ENCODE measurements at regions not wholly inside any gene's neighbourhood (a gene's known extent, or its start where the extent isn't known, plus 50 kb on each side); places are given as distances from the start of the nearest gene placed in this dataset.

DNA sequence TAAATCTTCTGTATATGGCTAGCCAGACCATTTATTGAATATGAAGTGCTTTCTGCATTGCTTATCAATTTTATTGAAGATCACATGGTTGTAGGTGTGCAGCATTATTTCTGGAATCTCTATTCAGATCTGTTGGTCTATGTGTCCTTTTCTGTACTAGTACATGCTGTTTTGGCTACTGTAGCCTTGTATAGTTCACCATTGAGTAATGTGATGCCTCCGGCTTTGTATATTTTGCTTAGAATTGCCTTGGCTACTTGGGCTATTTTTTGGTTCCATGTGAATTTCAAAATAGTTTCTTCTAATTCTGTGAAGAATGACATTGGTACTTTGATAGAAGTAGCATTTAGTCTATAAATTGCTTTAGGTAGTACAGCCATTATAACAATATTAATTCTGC lies 1187.2 kb downstream of the XPNPEP1 start:
- H3K14ac ChIP-seq (ENCODE audit: insufficient read depth, low read length) = no peak overlapping the region
- H3K27ac ChIP-seq (ENCODE audit: insufficient read length, low read depth, low read length) = no peak overlapping the region
- peaks cover 0 to 12% (median 0%) of the 10 kb centered on the region in 3 experiments; a peak in 1 of 7 replicates for H3K36me3 Mint-ChIP-seq (ENCODE audit: insufficient read depth in 1 of 3, low read depth in 3 of 3)
- H3K4me2 ChIP-seq (ENCODE audit: insufficient read depth, insufficient read length, low read length) = no peak overlapping the region
- no peak overlapping the region for H4K5ac ChIP-seq (ENCODE audit: insufficient read length, low read depth, low read length)
- WGBS (ENCODE audit: extremely low coverage, insufficient read length, low lambda C conversion rate) = no CpG with 5 or more reads among the region's 1 CpG
- no peak overlapping the region for H4K91ac ChIP-seq (ENCODE audit: insufficient read length, low read depth, low read length)
- no peak overlapping the region for H2BK120ac ChIP-seq (ENCODE audit: low read depth, low read length, poor library complexity, severe bottlenecking)
- H4K20me1 ChIP-seq (ENCODE audit: control insufficient read depth, insufficient read depth, insufficient read length) = no peaks in the 10 kb centered on the region
- DNase-seq = no peak
- H3K79me2 ChIP-seq (ENCODE audit: insufficient read depth, low read length) = no peaks in the 10 kb centered on the region
- no peak overlapping the region for H3K9ac ChIP-seq (ENCODE audit: extremely low read depth, insufficient read length, low read length)
- no peak overlapping the region for H3K4ac ChIP-seq (ENCODE audit: low read depth, low read length)
- no peaks in the 10 kb centered on the region for H3K23me2 ChIP-seq (ENCODE audit: insufficient read length, low read depth, low read length, poor library complexity, severe bottlenecking)
- H4K8ac ChIP-seq (replicated peaks; ENCODE audit: insufficient read length, low read depth, low read length) = no peak overlapping the region
- no peak for TF ChIP-seq CTCF (conservative IDR thresholded peaks at IDR 0.05)
- no peak overlapping the region for H2AK5ac ChIP-seq (ENCODE audit: insufficient read length, low read length)
- no peaks in the 10 kb centered on the region for H3K4me1 ChIP-seq (ENCODE audit: insufficient read depth, low read length)
- no peaks in the 10 kb centered on the region for H3K9me3 ChIP-seq (ENCODE audit: control insufficient read depth, low read depth, low read length)
- H3K18ac ChIP-seq (ENCODE audit: insufficient read length, low read depth, low read length) = no peak overlapping the region
- no peaks in the 10 kb centered on the region for H3K27me3 ChIP-seq (ENCODE audit: insufficient read depth, low read length)
- H2AFZ ChIP-seq (ENCODE audit: low read length) = no peak overlapping the region
- H3K27me3 Mint-ChIP-seq (ENCODE audit: low read depth) = no peaks in the 10 kb centered on the region
- no peak overlapping the region for H2BK15ac ChIP-seq (ENCODE audit: low read depth, low read length)
- no peaks in the 10 kb centered on the region for H3K4me1 Mint-ChIP-seq
- H3K23ac ChIP-seq (ENCODE audit: insufficient read length, low read depth, low read length) = no peak overlapping the region
- H3K4me3 Mint-ChIP-seq = no peak overlapping the region
- no peak overlapping the region for H2BK5ac ChIP-seq (ENCODE audit: insufficient read length, low read length)
- no peak overlapping the region for H3K27ac Mint-ChIP-seq
- H2BK20ac ChIP-seq (ENCODE audit: low read depth, low read length, poor library complexity, severe bottlenecking) = no peak overlapping the region
- H3T11ph ChIP-seq (ENCODE audit: low read length) = no peak overlapping the region
- H3K79me1 ChIP-seq (ENCODE audit: insufficient read depth, low read depth, low read length, poor library complexity, severe bottlenecking) = no peaks in the 10 kb centered on the region
- no peak overlapping the region for H3K56ac ChIP-seq (ENCODE audit: insufficient read length, low read depth, low read length)
- no peak overlapping the region for H2BK12ac ChIP-seq (ENCODE audit: insufficient read length, low read depth, low read length)
- H3K9me3 Mint-ChIP-seq = peaks cover 7 to 8% of the 10 kb centered on the region in 2 experiments; a peak in 3 of 5 replicates

Measured in H9 (cell line).